MM.1S (cell line): ENCODE measurements at regions not wholly inside any gene's neighbourhood (a gene's known extent, or its start where the extent isn't known, plus 50 kb on each side); places are given as distances from the start of the nearest gene placed in this dataset.

Source experiments
- DNase-seq: peaks from one replicate; pipeline ENCODE4 v3.0.0-alpha.2; 2015
- H2AFZ ChIP-seq: fragments of 300-600 bp; sonication (generic); 2 replicates; pipeline ENCODE4 v1.6.0; 2016; ENCODE audit warnings: antibody characterized with exemption, low read length
- H3F3A ChIP-seq: fragments of 300-600 bp; sonication (generic); 2 replicates; pipeline ENCODE4 v1.6.1; 2016; ENCODE audit warnings: mild to moderate bottlenecking, antibody characterized with exemption, low read length, moderate library complexity, mixed read lengths; ENCODE audit not compliant: insufficient read depth
- H3K27ac ChIP-seq: fragments of 300-600 bp; sonication (generic); 2 replicates; pipeline ENCODE4 v1.5.1; 2016; ENCODE audit warnings: mild to moderate bottlenecking, low read length
- H3K27me3 ChIP-seq: fragments of 300-600 bp; sonication (generic); replicated peaks from 2 replicates; pipeline ENCODE4 v1.6.0; 2016; ENCODE audit warnings: low read length; ENCODE audit not compliant: insufficient read depth
- H3K36me3 ChIP-seq: fragments of 300-600 bp; sonication (generic); replicated peaks from 2 replicates; pipeline ENCODE4 v1.6.1; 2016; ENCODE audit warnings: mild to moderate bottlenecking, low read length, mixed read lengths; ENCODE audit not compliant: insufficient read depth
- H3K4me1 ChIP-seq: fragments of 300-600 bp; sonication (generic); 2 replicates; pipeline ENCODE4 v1.6.1; 2016; ENCODE audit warnings: low read length, mixed read lengths
- H3K4me2 ChIP-seq: fragments of 300-600 bp; sonication (generic); 2 replicates; pipeline ENCODE4 v1.6.0; 2016; ENCODE audit warnings: low read depth, low read length
- H3K4me3 ChIP-seq: fragments of 300-600 bp; sonication (generic); 2 replicates; pipeline ENCODE4 v1.5.1; 2016; ENCODE audit warnings: low read length, mixed read lengths
- H3K79me2 ChIP-seq: fragments of 300-600 bp; sonication (generic); 2 replicates; pipeline ENCODE4 v1.6.1; 2016; ENCODE audit warnings: mixed run types, low read length, mixed read lengths
- H3K9ac ChIP-seq: fragments of 300-600 bp; sonication (generic); 2 replicates; pipeline ENCODE4 v1.6.1; 2016; ENCODE audit warnings: low read length, mixed read lengths
- H3K9me2 ChIP-seq: fragments of 300-600 bp; sonication (generic); replicated peaks from 2 replicates; pipeline ENCODE4 v1.6.1; 2016; ENCODE audit warnings: mild to moderate bottlenecking, low read length, mixed read lengths; ENCODE audit not compliant: insufficient read depth
- H3K9me3 ChIP-seq: fragments of 300-600 bp; sonication (generic); replicated peaks from 2 replicates; pipeline ENCODE4 v1.6.1; 2016; ENCODE audit warnings: mild to moderate bottlenecking, low read length, mixed read lengths; ENCODE audit not compliant: insufficient read depth
- H4K20me1 ChIP-seq: fragments of 300-600 bp; sonication (generic); 2 replicates; pipeline ENCODE4 v1.6.1; 2016; ENCODE audit warnings: mild to moderate bottlenecking, low read length, moderate library complexity, mixed read lengths; ENCODE audit not compliant: insufficient read depth
- CTCF ChIP-seq: fragments of 300-600 bp; sonication (generic); IDR thresholded peaks from 2 replicates; pipeline ENCODE4 v1.5.1; 2016; ENCODE audit warnings: antibody characterized with exemption, low read length, mixed read lengths
- EZH2 ChIP-seq: fragments of 300-600 bp; sonication (generic); optimal IDR thresholded peaks from 2 replicates; pipeline ENCODE3; 2017; ENCODE audit warnings: low read depth, mild to moderate bottlenecking, antibody characterized with exemption, low read length, mixed read lengths
- EZH2phosphoT487 ChIP-seq: fragments of 300-600 bp; sonication (generic); IDR thresholded peaks from 2 replicates; pipeline ENCODE4 v1.6.1; 2018; ENCODE audit warnings: antibody characterized with exemption, low read length

GRCh38 chr20:56873836-56874235 is 244.7 kb downstream of the TFAP2C start:
- no peak overlapping the region for H3K27ac ChIP-seq
- no peak for TF ChIP-seq CTCF
- no peak for TF ChIP-seq EZH2phosphoT487
- TF ChIP-seq EZH2 = no peak

GRCh38 chr20:56875052-56875659 is 246.1 kb downstream of the TFAP2C start:
- Histone ChIP-seq H3K9me2 (no peaks in the 10 kb centered on the region), H3K4me3 (no peak overlapping the region), H3K36me3 (no peaks in the 10 kb centered on the region), H2AFZ (no peak overlapping the region), H3K9ac (no peak overlapping the region), H3K4me1 (no peaks in the 10 kb centered on the region), H3K79me2 (no peaks in the 10 kb centered on the region), H4K20me1 (no peaks in the 10 kb centered on the region), H3F3A (no peaks in the 10 kb centered on the region), H3K9me3 (no peaks in the 10 kb centered on the region), H3K27me3 (peaks cover 4% of the 10 kb centered on the region; the same call in 1 of the 2 replicates), H3K4me2 (no peak overlapping the region), H3K27ac (no peak overlapping the region)
- TF ChIP-seq EZH2phosphoT487 (no peak), EZH2 (no peak), CTCF (no peak)
- peak; percentile 19 for DNase-seq

More at GRCh38 chr20:56873836-56874235, 244.7 kb downstream of the TFAP2C start:
- no peak overlapping the region for H3K9ac ChIP-seq
- H4K20me1 ChIP-seq = no peaks in the 10 kb centered on the region
- H3K36me3 ChIP-seq = no peaks in the 10 kb centered on the region
- H3K79me2 ChIP-seq = no peaks in the 10 kb centered on the region
- no peak overlapping the region for H3K4me3 ChIP-seq
- no peaks in the 10 kb centered on the region for H3K9me2 ChIP-seq
- no peaks in the 10 kb centered on the region for H3K4me1 ChIP-seq
- peaks cover 4% of the 10 kb centered on the region; the same call in 1 of the 2 replicates for H3K27me3 ChIP-seq
- no peak for DNase-seq
- H2AFZ ChIP-seq = no peak overlapping the region
- H3F3A ChIP-seq = no peaks in the 10 kb centered on the region
- H3K9me3 ChIP-seq = no peaks in the 10 kb centered on the region
- H3K4me2 ChIP-seq = no peak overlapping the region

GRCh38 chr20:56875803-56876202 is 246.7 kb downstream of the TFAP2C start:
- no peak overlapping the region for H2AFZ ChIP-seq
- no peak overlapping the region for H3K4me2 ChIP-seq
- H3K4me3 ChIP-seq = no peak overlapping the region
- no peaks in the 10 kb centered on the region for H3K4me1 ChIP-seq
- no peak for DNase-seq
- TF ChIP-seq EZH2 (no peak), EZH2phosphoT487 (no peak), CTCF (no peak)
- no peaks in the 10 kb centered on the region for H3K79me2 ChIP-seq
- peaks cover 4% of the 10 kb centered on the region; the same call in 1 of the 2 replicates for H3K27me3 ChIP-seq
- no peaks in the 10 kb centered on the region for H3K9me3 ChIP-seq
- no peaks in the 10 kb centered on the region for H3K36me3 ChIP-seq
- H3K27ac ChIP-seq = no peak overlapping the region
- no peaks in the 10 kb centered on the region for H3K9me2 ChIP-seq
- H3F3A ChIP-seq = no peaks in the 10 kb centered on the region
- no peaks in the 10 kb centered on the region for H4K20me1 ChIP-seq
- H3K9ac ChIP-seq = no peak overlapping the region
